ENCODE measurements at regions not wholly inside any gene's neighbourhood (a gene's known extent, or its start where the extent isn't known, plus 50 kb on each side); places are given as distances from the start of the nearest gene placed in this dataset.

GRCh38 chr2:30354621-30355020 lies 92.4 kb upstream of the LCLAT1 start:
- no peak for DNase-seq (ENCODE audit: low read depth, low spot score)
- ChIA-PET CTCF (no interaction called here), POLR2A (no interaction called here)
- no peak overlapping the region for H3K4me3 ChIP-seq (ENCODE audit: low read depth, low read length)
- TF ChIP-seq CTCF (IDR thresholded peaks at IDR 0.05; ENCODE audit: insufficient read depth, low read length, missing control alignments) = no peak

GRCh38 chr2:30355306-30355705 lies 91.7 kb upstream of the LCLAT1 start:
- CTCF ChIA-PET = no interaction called here
- no peak for TF ChIP-seq CTCF (IDR thresholded peaks at IDR 0.05; ENCODE audit: insufficient read depth, low read length, missing control alignments)
- DNase-seq (ENCODE audit: low read depth, low spot score) = no peak
- POLR2A ChIA-PET = no interaction called here
- H3K4me3 ChIP-seq (ENCODE audit: low read depth, low read length) = no peak overlapping the region

- TF ChIP-seq CTCF (IDR thresholded peaks at IDR 0.05; ENCODE audit: insufficient read depth, low read length, missing control alignments) = no peak
- ChIA-PET POLR2A (interaction anchor here (0.6 to 1.4 kb wide), 2 partner anchors 54 to 125 kb away, joined by 4 to 5 read pairs; partner anchors contain the start of gene LBH), CTCF (interaction anchor here (1.0 kb wide), 1 partner anchor 191 kb away, joined by 3 read pairs; no protein-coding TSS in a partner anchor)
- no peak overlapping the region for H3K4me3 ChIP-seq (ENCODE audit: low read depth, low read length)
- no peak for DNase-seq (ENCODE audit: low read depth, low spot score)
These were observed 91.0 kb upstream of the LCLAT1 start for GRCh38 chr2:30356071-30356470.

GRCh38 chr2:30356776-30357175 lies 90.3 kb upstream of the LCLAT1 start:
- DNase-seq (ENCODE audit: low read depth, low spot score) = no peak
- ChIA-PET POLR2A (interaction anchor here (1.4 kb wide), 1 partner anchor 126 kb away, joined by 5 read pairs; the partner anchor contains the start of gene LBH), CTCF (interaction anchor here (0.7 to 1.0 kb wide), 2 partner anchors 52 to 192 kb away, joined by 3 read pairs; no protein-coding TSS in a partner anchor)
- no peak for TF ChIP-seq CTCF (IDR thresholded peaks at IDR 0.05; ENCODE audit: insufficient read depth, low read length, missing control alignments)
- no peak overlapping the region for H3K4me3 ChIP-seq (ENCODE audit: low read depth, low read length)

GRCh38 chr2:30358351-30358750 lies 88.7 kb upstream of the LCLAT1 start:
- TF ChIP-seq CTCF (IDR thresholded peaks at IDR 0.05; ENCODE audit: insufficient read depth, low read length, missing control alignments) = no peak
- ChIA-PET CTCF (interaction anchor here (0.7 to 1.1 kb wide), 3 partner anchors 22 to 194 kb away, joined by 3 to 4 read pairs (median 3); no protein-coding TSS in a partner anchor), POLR2A (interaction anchor here (0.6 kb wide), 1 partner anchor 111 kb away, joined by 4 read pairs; no protein-coding TSS in a partner anchor)
- no peak overlapping the region for H3K4me3 ChIP-seq (ENCODE audit: low read depth, low read length)
- no peak for DNase-seq (ENCODE audit: low read depth, low spot score)

- DNase-seq (ENCODE audit: low read depth, low spot score) = no peak
- no peak overlapping the region for H3K4me3 ChIP-seq (ENCODE audit: low read depth, low read length)
- ChIA-PET POLR2A (interaction anchor here (1.2 kb wide), 1 partner anchor 128 kb away, joined by 3 read pairs; the partner anchor contains the start of gene LBH), CTCF (interaction anchor here (0.8 to 1.8 kb wide), 7 partner anchors 12 to 353 kb away, joined by 3 to 5 read pairs (median 3); no protein-coding TSS in a partner anchor)
- TF ChIP-seq CTCF (IDR thresholded peaks at IDR 0.05; ENCODE audit: insufficient read depth, low read length, missing control alignments) = no peak
These were observed 88.2 kb upstream of the LCLAT1 start for GRCh38 chr2:30358842-30359241.

All from AG04449 (cell line).